HepG2 (cell line): ENCODE measurements at regions not wholly inside any gene's neighbourhood (a gene's known extent, or its start where the extent isn't known, plus 50 kb on each side); places are given as distances from the start of the nearest gene placed in this dataset.

ENCODE experiments used
- ATAC-seq: fragments of 200-7000 bp; cut with Tn5 transposase; 3 replicates; pipeline ENCODE4 v1.9.1; 2020; ENCODE audit warnings: mild to moderate bottlenecking, moderate library complexity
- BruUV-seq: library from RNA; stranded (reverse); fragments of 400-500 nt; replicated peaks from 2 replicates; lab custom pipeline; 2021; lab: Mats Ljungman, UMichigan
- CTCF ChIA-PET: fragments of 300-600 bp; formaldehyde crosslinking; extraction: SDS; loops from one replicate; lab custom pipeline; 2021; ENCODE audit warnings: low total read pairs, inconsistent platforms, low intra/inter-chr PET ratio; lab: Yijun Ruan, JAX
- POLR2A ChIA-PET: fragments of 350-600 bp; sonication (Branson Sonifier 250); formaldehyde crosslinking; loops from one replicate; lab custom pipeline; 2020; ENCODE audit warnings: antibody characterized with exemption, inconsistent platforms; lab: Yijun Ruan, JAX
- DNase-seq: peaks from one replicate; pipeline ENCODE4 v3.0.0-alpha.2; 2015; ENCODE audit warnings: low spot score
- FAIRE-seq: peaks from 3 replicates; lab custom pipeline; 2011; peaks lifted over from hg19 to GRCh38; lab: Jason Lieb, UNC
- H2AFZ ChIP-seq: one replicate; pipeline ENCODE4 v1.6.1; 2011; ENCODE audit warnings: low read length, inconsistent platforms
- H3K27ac ChIP-seq: fragments of 300-600 bp; 3 replicates; pipeline ENCODE4 v1.8.0; 2011; ENCODE audit warnings: mixed run types, mild to moderate bottlenecking, mixed read lengths, low read length, inconsistent platforms; ENCODE audit not compliant: insufficient read depth; ENCODE audit errors: extremely low read length
- H3K27me3 ChIP-seq, 2 experiments: fragments of 200-600 bp in 1 of 2; 2 replicates in 1 of 2; 3 replicates in 1 of 2; pipeline versions ENCODE4 v1.6.0 to v1.8.0; 2011; ENCODE audit warnings: low read length in 2 of 2, mild to moderate bottlenecking in 2 of 2, moderate library complexity in 2 of 2, inconsistent platforms in 1 of 2; ENCODE audit not compliant: insufficient read depth in 2 of 2, control insufficient read depth in 1 of 2
- H3K36me3 ChIP-seq, 2 experiments: fragments of 200-600 bp in 1 of 2; replicated peaks in 1 of 2; 2 replicates in 1 of 2; 3 replicates in 1 of 2; pipeline versions ENCODE4 v1.5.1 to v1.8.0; 2011; ENCODE audit warnings: low read length in 2 of 2, inconsistent platforms in 1 of 2; ENCODE audit not compliant: insufficient read depth in 2 of 2, control insufficient read depth in 1 of 2
- H3K4me1 ChIP-seq: 2 replicates; pipeline ENCODE4 v1.5.1; 2012; ENCODE audit warnings: low read length, inconsistent platforms; ENCODE audit not compliant: insufficient read depth
- H3K4me2 ChIP-seq: 2 replicates; pipeline ENCODE4 v1.6.0; 2011; ENCODE audit warnings: low read depth, low read length, inconsistent platforms
- H3K4me3 ChIP-seq, 3 experiments: fragments of 200-600 bp in 1 of 3; sonication (generic), shearing (Covaris generic) in 1 of 3; replicated peaks in 1 of 3; 2 replicates each; pipeline ENCODE4 v1.5.1; 2011 to 2016; ENCODE audit warnings: low read length in 3 of 3, inconsistent platforms in 2 of 3, low read depth in 2 of 3, mild to moderate bottlenecking in 2 of 3, control low read depth in 1 of 3, mixed read lengths in 1 of 3; ENCODE audit not compliant: insufficient read depth in 1 of 3
- H3K79me2 ChIP-seq: one replicate; pipeline ENCODE4 v1.6.1; 2011; ENCODE audit warnings: low read length, inconsistent platforms; ENCODE audit not compliant: insufficient read depth
- H3K9ac ChIP-seq: 2 replicates; pipeline ENCODE4 v1.6.0; 2011; ENCODE audit warnings: mild to moderate bottlenecking, low read depth, low read length, inconsistent platforms; ENCODE audit not compliant: insufficient read depth
- H3K9me3 ChIP-seq: 2 replicates; pipeline ENCODE4 v1.5.1; 2012; ENCODE audit warnings: mild to moderate bottlenecking, low read length
- H4K20me1 ChIP-seq: 2 replicates; pipeline ENCODE4 v1.6.0; 2011; ENCODE audit warnings: inconsistent platforms, mild to moderate bottlenecking, low read length, moderate library complexity; ENCODE audit not compliant: insufficient read depth
- ARHGAP35 ChIP-seq: sonication (generic); formaldehyde crosslinking; IDR thresholded peaks from 2 replicates; pipeline ENCODE4 v1.9.0; 2022; ENCODE audit warnings: mild to moderate bottlenecking, inconsistent platforms, moderate library complexity, missing genetic modification reagents, borderline replicate concordance
- CEBPB ChIP-seq: IDR thresholded peaks from 2 replicates; pipeline ENCODE4 v1.6.1; 2011; ENCODE audit warnings: low read depth, low read length, improper control_type of control experiment, borderline replicate concordance
- CREM ChIP-seq, 2 experiments: sonication (generic) in 1 of 2; formaldehyde crosslinking in 1 of 2; IDR thresholded peaks; 2 replicates each; pipeline versions ENCODE4 v1.4.0 to v1.6.1; 2016 to 2020; ENCODE audit warnings: antibody characterized with exemption in 1 of 2, mild to moderate bottlenecking in 1 of 2, missing genetic modification reagents in 1 of 2
- HOXA9 ChIP-seq: sonication (generic); formaldehyde crosslinking; IDR thresholded peaks from 2 replicates; pipeline ENCODE4 v1.8.1; 2022; ENCODE audit warnings: missing genetic modification reagents, mild to moderate bottlenecking, moderate library complexity, borderline replicate concordance
- JUND ChIP-seq: sonication (generic); formaldehyde crosslinking; IDR thresholded peaks from 2 replicates; pipeline ENCODE4 v1.8.0; 2022; ENCODE audit warnings: mild to moderate bottlenecking, missing genetic modification reagents
- SP1 ChIP-seq, 2 experiments: fragments of 450-650 bp in 1 of 2; sonication (generic) in 1 of 2; formaldehyde crosslinking in 1 of 2; IDR thresholded peaks; 2 replicates each; pipeline versions ENCODE4 v1.4.0 to v1.6.1; 2016 to 2020; ENCODE audit warnings: missing genetic modification reagents in 1 of 2
- ZFP36 ChIP-seq: fragments of 150-350 bp; IDR thresholded peaks from 2 replicates; pipeline ENCODE4 v1.6.1; 2018; ENCODE audit warnings: borderline replicate concordance, low read length, low read depth; ENCODE audit not compliant: partially characterized antibody
- ZKSCAN5 ChIP-seq: sonication (generic); formaldehyde crosslinking; IDR thresholded peaks from 2 replicates; pipeline ENCODE4 v1.5.1; 2020; ENCODE audit warnings: mild to moderate bottlenecking, missing genetic modification reagents
- ZNF17 ChIP-seq: sonication (generic); formaldehyde crosslinking; IDR thresholded peaks from 2 replicates; pipeline ENCODE4 v1.5.0; 2020; ENCODE audit warnings: mild to moderate bottlenecking, missing genetic modification reagents
- ZNF234 ChIP-seq: sonication (generic); formaldehyde crosslinking; conservative IDR thresholded peaks from 2 replicates; pipeline ENCODE4 v1.5.1; 2020; ENCODE audit warnings: mild to moderate bottlenecking, missing genetic modification reagents
- ZNF709 ChIP-seq: sonication (generic); formaldehyde crosslinking; IDR thresholded peaks from 2 replicates; pipeline ENCODE4 v1.5.0; 2020; ENCODE audit warnings: mild to moderate bottlenecking, missing genetic modification reagents
- WGBS: methylation state at CpG from one replicate; pipeline ENCODE4 v1.1.6; 2017; ENCODE audit warnings: low lambda C conversion rate; 5-methylcytosine and 5-hydroxymethylcytosine counted together
- in situ Hi-C: cut with HindIII; loops from 2 replicates; pipeline ENCODE4 v1.10.0; 2017; ENCODE audit warnings: low pct_unique_long_range_greater_than_20kb; ENCODE audit not compliant: extremely low pct_ligation_motif_present
- intact Hi-C: fragments of 100-400 bp; cut with micrococcal nuclease; formaldehyde crosslinking; loops from one replicate; pipeline ENCODE4 v1.10.0; 2022; ENCODE audit not compliant: unreplicated experiment

DNA sequence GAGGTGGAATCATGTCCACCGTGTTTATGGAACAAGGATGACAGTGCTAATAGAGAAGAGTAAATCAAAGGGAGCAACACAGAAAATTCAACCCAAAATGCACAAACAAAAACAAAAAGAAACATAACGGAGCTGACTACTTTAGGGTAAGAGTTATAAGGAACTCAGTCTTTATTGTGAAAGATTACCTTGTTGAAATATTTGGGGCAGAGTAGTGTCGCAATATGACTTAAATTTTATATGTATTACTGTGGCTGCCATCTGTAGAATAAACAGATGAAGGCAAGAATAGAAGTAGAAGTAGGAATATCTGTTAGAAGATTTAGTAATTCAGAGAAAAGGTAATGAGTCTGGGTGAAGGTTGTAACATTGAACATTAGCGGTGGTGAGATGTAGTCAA is 913.9 kb downstream of the BRINP3 start:
- Histone ChIP-seq H3K4me1 (no peaks in the 10 kb centered on the region), H3K79me2 (no peaks in the 10 kb centered on the region), H3K9ac (no peak overlapping the region), H4K20me1 (no peaks in the 10 kb centered on the region), H2AFZ (no peak overlapping the region), H3K36me3 (no peaks in the 10 kb centered on the region), H3K27me3 (no peaks in the 10 kb centered on the region), H3K27ac (no peak overlapping the region), H3K4me2 (no peak overlapping the region), H3K9me3 (no peaks in the 10 kb centered on the region), H3K4me3 (no peak overlapping the region)
- in situ Hi-C loops (no loop called here), intact Hi-C loops (no loop called here)
- ChIA-PET POLR2A (no interaction called here), CTCF (no interaction called here)
- no peak for DNase-seq
- no peak for FAIRE-seq
- BruUV-seq = no TSS peak
- no peak for ATAC-seq
- no peak for TF ChIP-seq ZKSCAN5 (CRISPR knock-in tag)
- TF ChIP-seq HOXA9 (CRISPR knock-in tag) = no peak
- TF ChIP-seq CEBPB = peak; percentile 57; the same call in 1 of the 2 replicates
- no peak for TF ChIP-seq ZNF17 (CRISPR knock-in tag)
- 13% methylated on average over 4 of the region's 4 CpGs for WGBS

DNA sequence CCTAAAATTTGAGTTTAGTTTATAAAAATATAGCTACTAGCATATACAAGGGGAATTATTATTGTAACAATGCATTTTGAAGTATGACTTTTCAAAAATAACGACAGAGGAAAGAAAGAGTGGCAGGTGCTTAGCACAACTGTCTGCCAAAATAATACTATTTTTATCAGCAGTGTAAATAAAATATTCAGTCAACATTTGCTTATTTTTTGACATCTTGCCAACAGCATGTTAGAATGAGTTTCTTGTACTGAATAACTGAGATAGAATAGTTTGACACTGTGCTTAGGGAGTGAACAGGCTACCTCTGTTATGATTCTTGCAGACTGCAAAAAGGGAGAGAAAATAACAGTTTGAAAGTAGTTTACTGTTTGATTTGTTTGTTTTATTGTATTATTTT is 909.8 kb downstream of the BRINP3 start:
- Histone ChIP-seq H3K4me2 (no peak overlapping the region), H4K20me1 (no peaks in the 10 kb centered on the region), H2AFZ (no peak overlapping the region), H3K9ac (no peak overlapping the region)
- in situ Hi-C loops = no loop called here
- TF ChIP-seq JUND (CRISPR knock-in tag) (no peak), CREM (IDR thresholded peaks at IDR 0.05) (no peak), CREM (CRISPR knock-in tag; IDR thresholded peaks at IDR 0.05) (no peak), SP1 (IDR thresholded peaks at IDR 0.05) (no peak), SP1 (CRISPR knock-in tag; IDR thresholded peaks at IDR 0.05) (no peak), ZNF234 (CRISPR knock-in tag) (no peak), ZFP36 (no peak), ZNF709 (CRISPR knock-in tag) (no peak), ARHGAP35 (CRISPR knock-in tag) (no peak)
- TF ChIP-seq, all 625 proteins: peak for 0
- CTCF ChIA-PET = no interaction called here
- POLR2A ChIA-PET = no interaction called here
- 2% methylated on average over 1 of the region's 1 CpG for WGBS
- Histone ChIP-seq H3K9me3 (no peaks in the 10 kb centered on the region), H3K27ac (no peak overlapping the region), H3K4me3 (no peak overlapping the region), H3K4me1 (no peaks in the 10 kb centered on the region), H3K27me3 (no peaks in the 10 kb centered on the region), H3K79me2 (no peaks in the 10 kb centered on the region), H3K36me3 (no peaks in the 10 kb centered on the region)
- FAIRE-seq (no peak), DNase-seq (no peak), ATAC-seq (no peak)
- intact Hi-C loops = no loop called here
- BruUV-seq = no TSS peak
